Ovary (tissue), 3 donors: ENCODE measurements at regions not wholly inside any gene's neighbourhood (a gene's known extent, or its start where the extent isn't known, plus 50 kb on each side); places are given as distances from the start of the nearest gene placed in this dataset.

Source experiments
- POLR2A ChIP-seq: fragments of 450-650 bp; IDR thresholded peaks from one replicate; pipeline ENCODE4 v1.6.1; 2017; ENCODE audit warnings: antibody characterized with exemption, mild to moderate bottlenecking, moderate library complexity
- TF ChIP-seq, protein P1 (sequence below), 3 donors: fragments of 450-650 bp in 2 of 3; fragments of 200-600 bp in 1 of 3; IDR thresholded peaks; one replicate each; pipeline versions ENCODE4 v1.5.1 to v1.8.0; 2016 to 2022; ENCODE audit warnings: antibody characterized with exemption in 3 of 3, mild to moderate bottlenecking in 1 of 3
- donor health status: DM: no; HTN: no; CAD: no.

DNA sequence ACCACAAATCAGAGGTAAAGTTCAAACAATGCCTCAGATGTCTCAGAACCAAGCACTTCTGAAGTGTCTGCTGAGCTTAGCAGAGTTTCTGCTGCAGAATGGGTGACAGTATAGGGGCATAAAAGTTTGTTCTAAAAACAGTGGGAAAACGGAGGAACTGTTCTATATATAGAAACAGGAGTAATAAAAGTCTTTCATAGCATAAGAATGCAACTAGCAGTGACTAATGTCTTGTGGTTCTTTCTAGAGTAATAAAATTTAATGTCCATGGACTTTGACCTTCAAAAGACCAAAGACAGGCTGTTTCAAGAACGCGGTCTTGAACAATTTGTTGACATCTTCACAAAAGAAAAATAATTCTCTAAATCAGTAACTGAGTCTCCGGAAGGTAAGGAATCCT, 107.5 kb upstream of the FAR2 start:
- TF ChIP-seq POLR2A: no peak
- TF ChIP-seq, protein P1, sequence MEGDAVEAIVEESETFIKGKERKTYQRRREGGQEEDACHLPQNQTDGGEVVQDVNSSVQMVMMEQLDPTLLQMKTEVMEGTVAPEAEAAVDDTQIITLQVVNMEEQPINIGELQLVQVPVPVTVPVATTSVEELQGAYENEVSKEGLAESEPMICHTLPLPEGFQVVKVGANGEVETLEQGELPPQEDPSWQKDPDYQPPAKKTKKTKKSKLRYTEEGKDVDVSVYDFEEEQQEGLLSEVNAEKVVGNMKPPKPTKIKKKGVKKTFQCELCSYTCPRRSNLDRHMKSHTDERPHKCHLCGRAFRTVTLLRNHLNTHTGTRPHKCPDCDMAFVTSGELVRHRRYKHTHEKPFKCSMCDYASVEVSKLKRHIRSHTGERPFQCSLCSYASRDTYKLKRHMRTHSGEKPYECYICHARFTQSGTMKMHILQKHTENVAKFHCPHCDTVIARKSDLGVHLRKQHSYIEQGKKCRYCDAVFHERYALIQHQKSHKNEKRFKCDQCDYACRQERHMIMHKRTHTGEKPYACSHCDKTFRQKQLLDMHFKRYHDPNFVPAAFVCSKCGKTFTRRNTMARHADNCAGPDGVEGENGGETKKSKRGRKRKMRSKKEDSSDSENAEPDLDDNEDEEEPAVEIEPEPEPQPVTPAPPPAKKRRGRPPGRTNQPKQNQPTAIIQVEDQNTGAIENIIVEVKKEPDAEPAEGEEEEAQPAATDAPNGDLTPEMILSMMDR (IDR thresholded peaks at IDR 0.05): no peak
